ENCODE measurements at regions not wholly inside any gene's neighbourhood (a gene's known extent, or its start where the extent isn't known, plus 50 kb on each side); places are given as distances from the start of the nearest gene placed in this dataset.
"Not testable (repeated sequence)": the region's sequence is repeated elsewhere in the genome, so short reads cannot be mapped to it uniquely, and the experiment has no call there.

DNA sequence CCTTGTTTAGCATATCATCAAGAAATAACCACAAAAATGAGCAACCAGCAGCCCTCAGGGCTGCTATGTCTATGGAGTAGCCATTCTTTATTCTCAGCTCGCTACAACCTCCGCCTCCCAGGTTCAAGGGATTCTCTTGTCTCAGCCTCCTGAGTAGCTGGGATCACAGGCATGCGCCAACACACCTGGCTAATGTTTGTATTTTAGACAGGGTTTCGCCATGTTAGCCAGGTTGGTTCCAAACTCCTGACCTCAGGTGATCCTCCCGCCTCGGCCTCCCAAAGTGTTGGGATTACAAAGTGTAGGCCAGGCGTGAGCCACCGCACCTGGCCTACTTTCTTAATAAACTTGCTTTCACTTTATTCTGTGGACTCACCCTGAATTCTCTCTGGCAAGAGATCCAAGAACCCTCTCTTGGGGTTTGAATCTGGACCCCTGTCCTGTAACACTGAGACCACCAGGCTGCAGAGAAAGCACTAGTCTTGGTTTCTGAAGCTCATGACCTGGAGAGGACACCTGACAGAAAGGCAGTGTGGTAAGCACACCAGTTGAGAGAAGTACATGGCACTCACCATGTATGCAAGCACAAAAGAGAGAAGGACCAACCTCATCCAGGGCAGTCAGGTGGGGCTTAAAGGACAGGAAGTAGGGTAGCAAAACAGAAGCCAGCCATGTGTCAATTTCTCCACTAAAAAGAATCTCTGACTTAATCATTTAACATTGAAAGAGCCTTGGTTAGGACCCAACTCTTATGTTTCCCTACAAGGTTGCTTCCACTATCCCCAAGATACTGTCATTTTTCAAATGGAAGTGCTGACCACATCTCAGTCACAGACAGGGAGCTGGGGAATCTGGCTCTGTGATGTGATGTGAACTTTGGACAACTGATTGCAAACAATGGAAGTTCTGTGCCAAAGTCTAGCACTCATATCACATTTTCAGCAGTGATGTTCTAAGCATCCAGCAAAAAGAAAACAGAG lies 97.4 kb upstream of the DST start:
- no peak for DNase-seq

DNA sequence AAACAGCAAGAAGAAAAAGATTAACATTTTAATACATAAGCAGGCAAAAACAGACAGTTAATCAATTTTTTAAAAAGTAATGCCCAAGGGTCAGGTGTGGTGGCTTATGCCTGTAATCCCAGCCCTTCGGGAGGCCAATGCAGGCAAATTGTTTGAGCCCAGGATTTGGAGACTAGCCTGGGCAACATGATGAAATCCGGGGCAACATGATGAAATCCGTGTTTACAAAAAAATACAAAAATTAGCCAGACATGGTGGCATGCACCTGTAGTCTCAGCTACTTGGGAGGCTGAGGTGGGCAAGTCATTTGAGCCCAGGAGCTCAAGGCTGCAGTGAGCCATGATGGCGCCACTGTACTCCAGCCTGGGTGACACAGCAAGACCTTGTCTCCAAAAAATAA lies 94.1 kb upstream of the DST start:
- DNase-seq, result no peak

- no peak for DNase-seq
These were observed 91.6 kb upstream of the DST start for GRCh38 chr6:56734335-56734734.

DNA sequence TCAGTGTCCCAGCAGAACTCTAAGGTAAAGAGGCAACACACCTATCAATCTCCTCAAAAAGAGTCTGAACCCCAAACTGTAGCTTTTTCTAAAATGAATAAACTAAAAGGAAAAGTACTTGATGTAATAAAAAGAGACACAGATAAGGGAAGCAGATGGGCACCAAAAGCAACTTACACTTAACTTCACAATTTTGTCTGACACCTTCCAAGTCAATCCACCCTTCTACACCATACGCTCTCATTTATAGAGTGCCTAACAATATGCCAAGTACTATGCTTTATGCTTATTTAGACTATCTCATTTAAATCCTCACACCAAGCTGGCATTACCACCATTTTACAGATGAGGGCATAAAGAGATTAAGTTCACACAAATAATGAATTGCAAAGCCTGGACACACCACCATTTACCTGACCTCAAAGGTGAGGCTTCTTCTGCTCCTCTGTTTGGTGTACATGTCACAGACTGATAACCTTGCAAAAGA lies 90.6 kb upstream of the DST start:
- DNase-seq, result no peak

DNA sequence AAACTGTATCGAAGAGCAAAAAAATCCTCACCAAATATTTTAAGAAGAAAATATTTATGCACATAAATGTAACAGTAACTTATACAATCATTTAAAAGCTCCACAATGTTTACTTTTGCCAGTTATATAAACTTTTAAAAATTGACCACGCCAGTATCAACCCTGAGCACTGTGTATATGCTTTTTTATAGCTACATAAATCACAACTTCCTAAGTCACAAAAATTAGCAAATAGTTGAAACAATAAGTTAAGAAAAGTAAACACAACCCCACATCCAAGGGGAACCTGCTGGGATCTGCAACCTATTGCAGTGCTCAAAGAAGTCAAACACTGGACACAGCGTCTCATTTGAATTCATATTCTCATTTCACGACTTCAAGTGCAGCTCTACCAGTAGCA lies 89.8 kb upstream of the DST start:
- DNase-seq, result no peak

DNA sequence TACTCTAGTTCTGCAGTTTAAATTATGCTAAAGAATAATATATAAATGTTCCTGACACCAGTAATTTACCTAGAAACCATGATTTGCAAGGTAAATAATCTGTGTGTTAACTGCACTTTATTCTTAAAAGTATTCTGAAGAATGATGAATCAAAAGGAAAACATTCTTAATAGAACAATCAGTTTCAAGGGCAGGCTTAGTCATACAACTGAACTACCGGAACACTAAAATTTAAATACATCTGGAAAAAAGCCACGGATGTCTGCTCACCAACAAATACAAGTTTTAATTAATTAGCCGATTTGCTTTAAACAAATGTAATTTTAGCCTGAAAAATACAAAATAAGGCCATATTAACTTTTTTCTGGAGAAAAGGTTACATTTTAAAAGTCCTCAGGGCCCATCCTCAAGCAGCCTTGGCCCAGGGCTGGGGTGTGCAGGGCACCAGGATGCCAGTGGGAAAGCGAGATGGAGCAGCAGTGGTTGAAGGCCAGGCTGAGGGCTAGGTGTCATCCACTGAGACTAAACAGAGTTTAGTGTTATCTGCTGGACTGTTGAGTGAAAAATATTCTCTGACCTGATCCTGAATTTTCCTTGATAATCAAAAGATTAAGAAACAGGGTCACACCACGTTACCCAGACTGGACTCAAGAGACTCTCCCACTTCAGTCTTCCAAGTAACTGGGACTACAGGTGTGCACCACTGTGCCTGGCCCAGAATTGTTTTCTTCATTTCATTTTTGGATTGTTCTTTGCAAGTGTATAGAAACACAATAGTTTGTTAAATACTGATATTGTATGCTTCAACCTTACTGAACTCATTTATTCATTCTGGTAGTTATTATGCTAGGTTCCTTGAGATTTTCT lies 88.2 kb upstream of the DST start:
- DNase-seq, result no peak

DNA sequence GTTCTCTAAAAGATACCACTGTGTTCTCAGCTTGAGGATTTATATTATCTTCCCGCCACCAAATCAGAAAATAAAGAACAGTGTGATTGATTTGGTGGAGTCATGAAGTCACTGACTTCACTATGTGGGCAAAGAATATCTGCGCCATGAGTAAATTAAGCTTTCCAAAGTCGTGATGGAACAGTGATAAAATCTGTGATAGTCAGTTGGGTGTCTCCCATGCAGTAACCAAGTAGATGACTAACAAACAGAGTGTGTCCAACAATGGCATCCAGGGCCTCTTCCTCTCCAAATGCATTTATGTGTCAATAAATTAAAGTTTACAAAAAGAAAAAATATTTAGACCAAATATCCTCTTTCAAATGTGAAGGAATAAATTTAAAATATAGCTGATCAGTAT lies 87.0 kb upstream of the DST start:
- DNase-seq, result no peak

- not testable (repeated sequence) for DNase-seq
These were observed 86.5 kb upstream of the DST start for GRCh38 chr6:56729166-56729565.

- no peak for DNase-seq
These were observed 84.6 kb upstream of the DST start for GRCh38 chr6:56727097-56727850.

- no peak for DNase-seq
These were observed 82.6 kb upstream of the DST start for GRCh38 chr6:56725254-56725653.

DNA sequence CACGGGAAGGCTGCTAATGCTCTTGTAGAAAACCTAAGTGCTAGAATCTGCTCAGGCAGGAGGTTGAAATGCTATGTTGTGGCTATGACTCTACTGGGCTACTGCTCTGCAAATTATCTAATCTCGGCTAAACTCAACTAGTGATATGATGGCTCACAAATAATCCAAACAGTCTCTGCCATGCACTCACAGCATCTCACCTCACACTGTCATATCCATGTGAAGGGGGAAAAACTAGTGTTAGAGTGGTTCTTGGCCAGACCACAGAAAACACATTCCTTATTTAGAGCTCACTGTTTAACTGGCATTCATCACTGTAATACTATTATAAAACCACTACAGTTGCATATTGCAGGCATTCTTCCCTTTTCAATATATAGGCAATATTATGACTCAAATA lies 81.8 kb upstream of the DST start:
- no peak for DNase-seq

GRCh38 chr6:56720882-56721281 lies 78.2 kb upstream of the DST start:
- DNase-seq, result no peak

DNA sequence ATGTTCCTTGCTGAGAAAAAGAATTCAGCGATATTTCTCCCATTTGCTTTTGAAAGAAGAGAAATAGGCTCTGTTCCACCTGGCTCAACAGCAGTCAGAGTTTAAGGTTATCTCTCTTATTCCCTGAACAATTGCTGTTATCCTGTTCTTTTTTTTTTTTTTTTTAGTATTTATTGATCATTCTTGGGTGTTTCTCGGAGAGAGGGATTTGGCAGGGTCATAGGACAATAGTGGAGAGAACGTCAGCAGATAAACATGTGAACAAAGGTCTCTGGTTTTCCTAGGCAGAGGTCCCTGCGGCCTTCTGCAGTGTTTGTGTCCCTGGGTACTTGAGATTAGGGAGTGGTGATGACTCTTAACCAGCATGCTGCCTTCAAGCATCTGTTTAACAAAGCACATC lies 77.5 kb upstream of the DST start:
- DNase-seq, result not testable (repeated sequence)

DNA sequence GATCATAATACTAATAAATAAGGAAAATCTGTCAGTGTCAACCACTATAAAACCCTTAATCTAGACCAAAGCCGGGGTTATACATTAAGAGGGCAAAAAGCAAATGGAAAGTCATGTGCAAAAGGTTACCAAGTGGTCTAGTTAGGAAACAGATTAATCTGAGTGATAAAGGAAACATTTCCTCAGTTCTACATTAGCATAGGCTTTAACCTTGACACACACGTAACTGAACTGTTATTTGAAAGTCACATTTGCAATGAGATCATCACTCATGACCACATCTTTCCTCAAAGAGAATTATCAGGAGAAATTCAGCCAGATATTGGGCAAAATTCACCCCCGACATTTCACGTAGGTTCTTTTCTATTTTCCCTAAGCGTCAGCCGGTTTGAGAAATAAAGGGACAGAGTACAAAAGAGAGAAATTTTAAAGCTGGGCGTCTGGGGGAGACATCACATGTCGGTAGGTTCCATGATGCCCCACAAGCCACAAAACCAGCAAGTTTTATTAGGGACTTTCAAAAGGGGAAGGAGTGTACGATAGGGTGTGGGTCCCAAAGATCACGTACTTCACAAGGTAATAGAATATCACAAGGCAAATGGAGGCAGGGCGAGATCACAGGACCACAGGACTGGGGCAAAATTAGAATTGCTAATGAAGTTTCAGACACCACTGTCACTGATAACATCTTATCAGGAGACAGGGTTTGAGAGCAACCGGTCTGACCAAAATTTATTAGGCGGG lies 76.8 kb upstream of the DST start:
- not testable (repeated sequence) for DNase-seq

- no peak for DNase-seq
These were observed 75.5 kb upstream of the DST start for GRCh38 chr6:56718236-56718635.

DNA sequence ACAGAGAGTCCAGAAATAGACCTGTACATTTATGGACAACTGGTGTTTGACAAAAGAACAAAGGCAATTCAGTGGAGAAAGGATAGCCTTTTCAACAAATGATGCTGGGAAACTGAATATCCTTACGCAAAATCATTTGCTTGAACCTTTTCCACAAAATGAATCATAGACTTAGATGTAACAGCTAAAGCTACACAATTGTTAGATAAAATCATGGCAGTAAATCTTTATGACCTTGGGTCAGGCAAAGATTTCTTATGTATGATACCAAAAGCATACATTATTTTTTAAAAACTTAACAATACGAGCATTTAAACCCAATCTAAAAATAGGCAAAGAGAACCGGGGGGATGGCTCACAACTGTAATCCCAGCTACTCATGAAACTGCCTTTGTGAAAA lies 73.5 kb upstream of the DST start:
- DNase-seq, result no peak

- DNase-seq, result no peak
These were observed 73.1 kb upstream of the DST start for GRCh38 chr6:56715741-56716140.

- no peak for DNase-seq
These were observed 72.3 kb upstream of the DST start for GRCh38 chr6:56714982-56715456.

- DNase-seq, result no peak
These were observed 71.6 kb upstream of the DST start for GRCh38 chr6:56714273-56714672.

DNA sequence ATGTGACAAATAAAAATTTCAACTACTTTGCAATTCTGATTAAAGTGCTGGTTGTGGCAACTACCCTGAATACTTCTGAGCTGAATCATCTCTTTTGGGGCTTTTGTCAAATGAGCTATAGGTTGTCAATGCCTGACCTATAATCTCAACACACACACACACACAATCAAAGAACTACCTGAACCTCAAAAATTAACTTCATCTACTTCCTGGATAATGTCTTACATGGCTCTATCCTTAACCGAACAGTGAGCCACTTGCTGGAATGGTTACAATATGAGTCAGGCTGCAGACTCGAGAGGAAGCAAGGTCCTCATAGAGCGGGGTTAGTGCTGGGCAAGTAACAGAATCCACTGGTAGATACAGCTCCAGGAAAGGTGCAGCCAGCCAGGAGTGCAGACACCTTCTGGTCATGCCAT lies 70.6 kb upstream of the DST start:
- no peak for DNase-seq

GRCh38 chr6:56710967-56711366 lies 68.3 kb upstream of the DST start:
- DNase-seq, result no peak

- DNase-seq, result no peak
These were observed 67.0 kb upstream of the DST start for GRCh38 chr6:56709650-56710049.
